SK-N-SH (cell line): ENCODE measurements at regions not wholly inside any gene's neighbourhood (a gene's known extent, or its start where the extent isn't known, plus 50 kb on each side); places are given as distances from the start of the nearest gene placed in this dataset.

Experiments
- CHD2 ChIP-seq: fragments of 150-350 bp; IDR thresholded peaks from 2 replicates; pipeline ENCODE4 v1.6.1; 2018; ENCODE audit warnings: low read length; ENCODE audit not compliant: partially characterized antibody
- CTCF ChIP-seq: fragments of 200-600 bp; sonication (generic); IDR thresholded peaks from 2 replicates; pipeline ENCODE4 v1.6.1; 2017; ENCODE audit warnings: antibody characterized with exemption, mild to moderate bottlenecking, moderate library complexity
- EZH2phosphoT487 ChIP-seq: fragments of 200-600 bp; sonication (generic); IDR thresholded peaks from 2 replicates; pipeline ENCODE4 v1.6.1; 2017; ENCODE audit warnings: low read depth, mixed run types, mild to moderate bottlenecking, antibody characterized with exemption, moderate library complexity, borderline replicate concordance
- FOSL2 ChIP-seq: IDR thresholded peaks from 2 replicates; pipeline ENCODE4 v1.4.0; 2012; ENCODE audit warnings: low read depth, mild to moderate bottlenecking, moderate library complexity, borderline replicate concordance
- PBX3 ChIP-seq: IDR thresholded peaks from 2 replicates; pipeline ENCODE4; 2012
- POLR2AphosphoS5 ChIP-seq: IDR thresholded peaks from 2 replicates; pipeline ENCODE4 v1.6.1; 2012; ENCODE audit warnings: low read depth, low read length
- RCOR1 ChIP-seq: fragments of 150-350 bp; IDR thresholded peaks from 2 replicates; pipeline ENCODE4 v1.6.1; 2017; ENCODE audit warnings: antibody characterized with exemption, low read length
- REST ChIP-seq: IDR thresholded peaks from 2 replicates; pipeline ENCODE4 v1.6.1; 2012; ENCODE audit warnings: mild to moderate bottlenecking, low read depth, low read length, moderate library complexity
- SIN3A ChIP-seq: IDR thresholded peaks from 2 replicates; pipeline ENCODE4 v1.6.1; 2012; ENCODE audit warnings: low read depth, mild to moderate bottlenecking, low read length, moderate library complexity, borderline replicate concordance
- TCF12 ChIP-seq: IDR thresholded peaks from 2 replicates; pipeline ENCODE4 v1.4.0; 2012
- USF1 ChIP-seq: IDR thresholded peaks from 2 replicates; pipeline ENCODE4 v1.4.0; 2012; ENCODE audit warnings: low read depth, borderline replicate concordance
- USF2 ChIP-seq: fragments of 150-350 bp; IDR thresholded peaks from 2 replicates; pipeline ENCODE4 v1.6.1; 2017; ENCODE audit warnings: antibody characterized with exemption, low read length, low read depth, borderline replicate concordance
- YY1 ChIP-seq: IDR thresholded peaks from 2 replicates; pipeline ENCODE4 v1.4.0; 2012; ENCODE audit warnings: low read depth, mild to moderate bottlenecking

GRCh38 chr6:23981923-23982322 is 144.1 kb upstream of the NRSN1 start:
- TF ChIP-seq CHD2 = no peak
- TF ChIP-seq REST = no peak
- TF ChIP-seq EZH2phosphoT487 = no peak
- no peak for TF ChIP-seq YY1
- no peak for TF ChIP-seq SIN3A
- TF ChIP-seq USF1 = no peak
- no peak for TF ChIP-seq TCF12
- TF ChIP-seq CTCF = no peak
- TF ChIP-seq USF2 = no peak
- TF ChIP-seq PBX3 = no peak
- TF ChIP-seq RCOR1 = no peak
- no peak for TF ChIP-seq FOSL2
- TF ChIP-seq POLR2AphosphoS5 = no peak
